H1 (cell line): ENCODE measurements at regions not wholly inside any gene's neighbourhood (a gene's known extent, or its start where the extent isn't known, plus 50 kb on each side); places are given as distances from the start of the nearest gene placed in this dataset.

Experiments used
- CTCF ChIA-PET: fragments of 300-600 bp; sonication (Branson Sonifier 250); formaldehyde crosslinking; loops from one replicate; lab custom pipeline; 2021; ENCODE audit not compliant: partially characterized antibody; lab: Charles Lee
- POLR2A ChIA-PET: fragments of 300-600 bp; sonication (Branson Sonifier 250); formaldehyde crosslinking; loops from one replicate; lab custom pipeline; 2021; ENCODE audit warnings: inconsistent platforms; ENCODE audit not compliant: partially characterized antibody; lab: Charles Lee
- DNase-seq, 2 experiments: peaks; one replicate each; pipeline versions ENCODE4 v3.0.0 to v3.0.0-alpha.2; 2010 to 2022; ENCODE audit warnings: low spot score in 2 of 2, low read depth in 1 of 2, mixed read lengths in 1 of 2
- FAIRE-seq: peaks from 2 replicates; lab custom pipeline; 2011; peaks lifted over from hg19 to GRCh38; lab: Jason Lieb, UNC
- H2AFZ ChIP-seq: 2 replicates; pipeline ENCODE4 v1.8.1; 2012; ENCODE audit warnings: low read length, inconsistent platforms
- H2AK5ac ChIP-seq: 2 replicates; pipeline ENCODE4 v1.6.1; 2013; ENCODE audit warnings: low read depth, low read length
- H2BK120ac ChIP-seq: replicated peaks from 2 replicates; pipeline ENCODE3; 2013; ENCODE audit warnings: low read depth, low read length, inconsistent platforms
- H2BK12ac ChIP-seq: 2 replicates; pipeline ENCODE4 v1.6.1; 2013; ENCODE audit warnings: low read depth, low read length
- H2BK15ac ChIP-seq: 2 replicates; pipeline ENCODE4 v1.6.1; 2013; ENCODE audit warnings: low read length
- H2BK20ac ChIP-seq: 2 replicates; pipeline ENCODE4 v1.6.1; 2013; ENCODE audit warnings: low read length
- H2BK5ac ChIP-seq: 2 replicates; pipeline ENCODE4 v1.6.1; 2013; ENCODE audit warnings: low read depth, low read length
- H3K14ac ChIP-seq: 2 replicates; pipeline ENCODE4 v1.6.1; 2013; ENCODE audit warnings: inconsistent platforms; ENCODE audit not compliant: insufficient read length
- H3K18ac ChIP-seq: 2 replicates; pipeline ENCODE4 v1.6.1; 2013; ENCODE audit warnings: low read length; ENCODE audit errors: extremely low read depth
- H3K23ac ChIP-seq: 2 replicates; pipeline ENCODE4 v1.6.1; 2013; ENCODE audit warnings: inconsistent platforms; ENCODE audit not compliant: insufficient read length
- H3K23me2 ChIP-seq: 2 replicates; pipeline ENCODE4 v1.6.1; 2013; ENCODE audit warnings: low read depth, low read length
- H3K27ac ChIP-seq: 2 replicates; pipeline ENCODE4 v1.6.1; 2011; ENCODE audit warnings: low read depth, low read length, inconsistent platforms
- H3K27me3 ChIP-seq, 4 experiments: replicated peaks in 1 of 4; 1 replicate in 1 of 4; 2 replicates in 3 of 4; pipeline versions ENCODE4 v1.6.1 to v1.8.1; 2011 to 2013; ENCODE audit warnings: low read length in 3 of 4, mild to moderate bottlenecking in 3 of 4, inconsistent platforms in 2 of 4, mixed read lengths in 2 of 4, moderate library complexity in 1 of 4; ENCODE audit not compliant: control insufficient read depth in 3 of 4, insufficient read depth in 3 of 4; ENCODE audit errors: extremely low read depth in 1 of 4
- H3K36me3 ChIP-seq, 4 experiments: 2 replicates each; pipeline versions ENCODE4 v1.6.1 to v1.8.1; 2011 to 2013; ENCODE audit warnings: mild to moderate bottlenecking in 4 of 4, low read length in 3 of 4, moderate library complexity in 2 of 4, control low read depth in 1 of 4, inconsistent platforms in 1 of 4; ENCODE audit not compliant: insufficient read depth in 4 of 4, control insufficient read depth in 2 of 4
- H3K4ac ChIP-seq: replicated peaks from 2 replicates; pipeline ENCODE3; 2013; ENCODE audit warnings: low read length, low read depth, mixed read lengths, inconsistent platforms; ENCODE audit not compliant: insufficient read length
- H3K4me1 ChIP-seq, 4 experiments: replicated peaks in 1 of 4; 1 replicate in 1 of 4; 2 replicates in 3 of 4; pipeline versions ENCODE4 v1.6.1 to v1.8.1; 2011 to 2013; ENCODE audit warnings: low read length in 3 of 4, inconsistent platforms in 2 of 4, mixed read lengths in 1 of 4; ENCODE audit not compliant: insufficient read depth in 4 of 4, control insufficient read depth in 3 of 4
- H3K4me2 ChIP-seq, 2 experiments: 2 replicates each; pipeline versions ENCODE4 v1.6.1 to v1.8.1; 2011 to 2013; ENCODE audit warnings: low read depth in 2 of 2, low read length in 2 of 2, control low read depth in 1 of 2, inconsistent platforms in 1 of 2, mild to moderate bottlenecking in 1 of 2; ENCODE audit not compliant: insufficient read depth in 1 of 2
- H3K4me3 ChIP-seq, 4 experiments: fragments of 200-600, 300-600 bp in 1 of 4; sonication (generic), shearing (Covaris generic), sonication (Bioruptor Twin) in 1 of 4; 2 replicates each; pipeline versions ENCODE4 v1.5.1 to v1.8.1; 2011 to 2016; ENCODE audit warnings: low read length in 4 of 4, low read depth in 3 of 4, control low read depth in 2 of 4, inconsistent platforms in 2 of 4, mild to moderate bottlenecking in 2 of 4, mixed read lengths in 1 of 4, moderate library complexity in 1 of 4; ENCODE audit not compliant: insufficient read depth in 2 of 4; ENCODE audit errors: extremely low read depth in 1 of 4
- H3K56ac ChIP-seq: replicated peaks from 2 replicates; pipeline ENCODE3; 2013; ENCODE audit warnings: low read depth, mild to moderate bottlenecking, mixed read lengths, low read length, inconsistent platforms; ENCODE audit not compliant: insufficient read length
- H3K79me1 ChIP-seq: 2 replicates; pipeline ENCODE4 v1.6.1; 2013; ENCODE audit warnings: low read depth, low read length, control low read depth
- H3K79me2 ChIP-seq, 2 experiments: 2 replicates each; pipeline versions ENCODE4 v1.6.1 to v1.8.1; 2012 to 2013; ENCODE audit warnings: low read length in 2 of 2, mild to moderate bottlenecking in 2 of 2, inconsistent platforms in 1 of 2; ENCODE audit not compliant: insufficient read depth in 2 of 2, control insufficient read depth in 1 of 2
- H3K9ac ChIP-seq, 4 experiments: replicated peaks in 1 of 4; 1 replicate in 1 of 4; 2 replicates in 3 of 4; pipeline versions ENCODE4 v1.6.1 to v1.8.1; 2011 to 2013; ENCODE audit warnings: low read depth in 3 of 4, low read length in 3 of 4, control low read depth in 2 of 4, mild to moderate bottlenecking in 2 of 4, moderate library complexity in 2 of 4, inconsistent platforms in 1 of 4; ENCODE audit errors: extremely low read depth in 1 of 4
- H3K9me3 ChIP-seq, 2 experiments: 2 replicates each; pipeline versions ENCODE4 v1.6.1 to v1.8.1; 2012 to 2013; ENCODE audit warnings: mild to moderate bottlenecking in 2 of 2, moderate library complexity in 2 of 2, control low read depth in 1 of 2, inconsistent platforms in 1 of 2, low read depth in 1 of 2, low read length in 1 of 2, mixed read lengths in 1 of 2; ENCODE audit not compliant: insufficient read depth in 2 of 2
- H4K20me1 ChIP-seq, 2 experiments: replicated peaks in 1 of 2; 2 replicates each; pipeline versions ENCODE3 to v1.8.1; 2011 to 2013; ENCODE audit warnings: inconsistent platforms in 2 of 2, low read length in 2 of 2, mild to moderate bottlenecking in 1 of 2; ENCODE audit not compliant: insufficient read depth in 2 of 2, control insufficient read depth in 1 of 2
- H4K5ac ChIP-seq: 2 replicates; pipeline ENCODE4 v1.6.1; 2013; ENCODE audit warnings: low read length, low read depth, mixed read lengths, inconsistent platforms; ENCODE audit not compliant: insufficient read length
- H4K8ac ChIP-seq: 2 replicates; pipeline ENCODE4 v1.8.0; 2013; ENCODE audit warnings: mild to moderate bottlenecking, moderate library complexity, low read length, inconsistent platforms; ENCODE audit not compliant: insufficient read depth; ENCODE audit errors: extremely low read depth
- H4K91ac ChIP-seq: replicated peaks from 2 replicates; pipeline ENCODE3; 2013; ENCODE audit warnings: low read length, mixed read lengths, inconsistent platforms; ENCODE audit not compliant: insufficient read length
- CTBP2 ChIP-seq: IDR thresholded peaks from 2 replicates; pipeline ENCODE4 v1.7.0; 2011; ENCODE audit warnings: borderline replicate concordance, mild to moderate bottlenecking, moderate library complexity, mixed read lengths, low read length; ENCODE audit not compliant: insufficient read depth, insufficient read length
- EP300 ChIP-seq, 2 experiments: IDR thresholded peaks; 1 replicate in 1 of 2; 2 replicates in 1 of 2; pipeline ENCODE4 v1.6.1; 2011 to 2012; ENCODE audit warnings: low read depth in 2 of 2, low read length in 2 of 2, mild to moderate bottlenecking in 2 of 2, borderline replicate concordance in 1 of 2, inconsistent platforms in 1 of 2, moderate library complexity in 1 of 2
- POLR2A ChIP-seq, 2 experiments: IDR thresholded peaks; 1 replicate in 1 of 2; 2 replicates in 1 of 2; pipeline ENCODE4 v1.6.1; 2011; ENCODE audit warnings: low read depth in 2 of 2, low read length in 2 of 2, mild to moderate bottlenecking in 2 of 2; ENCODE audit errors: control extremely low read depth in 1 of 2
- RFX5 ChIP-seq: IDR thresholded peaks from 2 replicates; pipeline ENCODE4 v1.6.1; 2011; ENCODE audit warnings: low read depth, low read length, improper control_type of control experiment, borderline replicate concordance
- SP4 ChIP-seq: IDR thresholded peaks from 2 replicates; pipeline ENCODE4 v1.6.1; 2012; ENCODE audit warnings: low read length, inconsistent platforms
- SUZ12 ChIP-seq: fragments of 200-600 bp; sonication (generic); IDR thresholded peaks from 2 replicates; pipeline ENCODE4 v1.6.1; 2012; ENCODE audit warnings: mild to moderate bottlenecking, inconsistent platforms, low read length, moderate library complexity, mixed read lengths
- TAF7 ChIP-seq: optimal IDR thresholded peaks from 2 replicates; pipeline ENCODE3; 2011; ENCODE audit warnings: low read depth, mild to moderate bottlenecking, inconsistent platforms, low read length, moderate library complexity, borderline replicate concordance
- WGBS, 2 experiments: shearing (Covaris generic) in 1 of 2; methylation state at CpG; one replicate each; pipeline versions ENCODE4 v1.1.6 to v1.1.7; 2013 to 2015; ENCODE audit warnings: low lambda C conversion rate in 2 of 2, mixed read lengths in 2 of 2, inconsistent platforms in 1 of 2, low coverage in 1 of 2, missing lambda C conversion rate in 1 of 2; ENCODE audit not compliant: insufficient replicate concordance in 2 of 2, insufficient coverage in 1 of 2, insufficient read length in 1 of 2; ENCODE audit errors: extremely low coverage in 1 of 2, missing lambda C conversion rate in 1 of 2; 5-methylcytosine and 5-hydroxymethylcytosine counted together
- TF ChIP-seq, protein P1 (sequence below): IDR thresholded peaks from 2 replicates; pipeline ENCODE4 v1.6.1; 2012; ENCODE audit warnings: low read length, inconsistent platforms

DNA sequence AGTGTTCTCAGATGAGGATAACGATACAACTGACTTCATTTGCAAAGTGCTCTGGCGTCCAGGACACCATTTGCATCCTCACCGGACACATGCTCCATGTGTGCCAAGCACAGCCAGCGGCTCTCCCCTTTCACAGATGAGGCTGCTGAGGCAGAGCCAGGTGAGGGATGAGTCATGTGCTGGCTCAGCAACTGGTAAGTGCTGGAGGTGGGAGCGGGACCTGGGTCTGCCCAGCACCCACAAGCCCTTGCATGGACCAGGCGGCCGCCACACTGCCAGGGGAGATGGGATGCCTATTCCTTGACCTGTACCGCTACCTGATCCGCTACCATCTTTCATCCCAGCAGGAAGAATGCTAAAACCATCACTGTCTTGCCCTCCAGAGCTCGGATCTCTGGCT lies 86.2 kb upstream of the ASB18 start:
- H3K23me2 ChIP-seq = no peaks in the 10 kb centered on the region
- no peak overlapping the region for H3K9ac ChIP-seq
- H2BK15ac ChIP-seq = no peak overlapping the region
- no peaks in the 10 kb centered on the region for H3K79me1 ChIP-seq
- H4K20me1 ChIP-seq = peaks cover 0 to 3% of the 10 kb centered on the region in 2 experiments
- CTCF ChIA-PET = interaction anchor here (0.8 to 1.5 kb wide), 4 partner anchors 30 to 736 kb away, joined by 3 to 4 read pairs (median 3); no protein-coding TSS in a partner anchor
- 84% methylated on average over 10 of the region's 10 CpGs; no CpG with 5 or more reads in 1 of the 2 experiments for WGBS, 2 experiments
- peaks cover 0 to 2% (median 0%) of the 10 kb centered on the region in 4 experiments; a peak in 3 of 7 replicates for H3K4me1 ChIP-seq
- H3K18ac ChIP-seq = no peak overlapping the region
- no peaks in the 10 kb centered on the region for H3K36me3 ChIP-seq
- no peak overlapping the region for H4K5ac ChIP-seq
- no peak overlapping the region for H2BK12ac ChIP-seq
- no peaks in the 10 kb centered on the region for H3K27me3 ChIP-seq
- no peak overlapping the region for H2BK20ac ChIP-seq
- H4K8ac ChIP-seq = no peak overlapping the region
- H3K56ac ChIP-seq = no peak overlapping the region
- H3K4me2 ChIP-seq = no peak overlapping the region
- no peak overlapping the region for H3K14ac ChIP-seq
- no peak overlapping the region for H2BK5ac ChIP-seq
- POLR2A ChIA-PET = no interaction called here
- H2AK5ac ChIP-seq = no peak overlapping the region
- H2AFZ ChIP-seq = no peak overlapping the region
- DNase-seq (no peak), FAIRE-seq (no peak)
- H4K91ac ChIP-seq = no peak overlapping the region
- no peaks in the 10 kb centered on the region for H3K79me2 ChIP-seq
- no peak overlapping the region for H2BK120ac ChIP-seq
- H3K23ac ChIP-seq = no peak overlapping the region
- H3K4ac ChIP-seq = no peak overlapping the region
- no peak overlapping the region for H3K27ac ChIP-seq
- H3K4me3 ChIP-seq = no peak overlapping the region
- no peaks in the 10 kb centered on the region for H3K9me3 ChIP-seq
- TF ChIP-seq TAF7 (no peak), SUZ12 (no peak), SP4 (no peak), POLR2A (IDR thresholded peaks at IDR 0.05; ENCODE audit: control extremely low read depth in 1 of 2, low read depth in 2 of 2, low read length in 2 of 2) (no peak), RFX5 (no peak), CTBP2 (no peak), EP300 (IDR thresholded peaks at IDR 0.05; ENCODE audit: borderline replicate concordance in 1 of 2, low read depth in 2 of 2, low read length in 2 of 2) (no peak)
- TF ChIP-seq, protein P1, sequence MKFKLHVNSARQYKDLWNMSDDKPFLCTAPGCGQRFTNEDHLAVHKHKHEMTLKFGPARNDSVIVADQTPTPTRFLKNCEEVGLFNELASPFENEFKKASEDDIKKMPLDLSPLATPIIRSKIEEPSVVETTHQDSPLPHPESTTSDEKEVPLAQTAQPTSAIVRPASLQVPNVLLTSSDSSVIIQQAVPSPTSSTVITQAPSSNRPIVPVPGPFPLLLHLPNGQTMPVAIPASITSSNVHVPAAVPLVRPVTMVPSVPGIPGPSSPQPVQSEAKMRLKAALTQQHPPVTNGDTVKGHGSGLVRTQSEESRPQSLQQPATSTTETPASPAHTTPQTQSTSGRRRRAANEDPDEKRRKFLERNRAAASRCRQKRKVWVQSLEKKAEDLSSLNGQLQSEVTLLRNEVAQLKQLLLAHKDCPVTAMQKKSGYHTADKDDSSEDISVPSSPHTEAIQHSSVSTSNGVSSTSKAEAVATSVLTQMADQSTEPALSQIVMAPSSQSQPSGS = no peak
